Testis (tissue), 2 donors: ENCODE measurements at regions not wholly inside any gene's neighbourhood (a gene's known extent, or its start where the extent isn't known, plus 50 kb on each side); places are given as distances from the start of the nearest gene placed in this dataset.

Source experiments
- POLR2A ChIP-seq: fragments of 450-650 bp; IDR thresholded peaks from one replicate; pipeline ENCODE4 v1.6.1; 2017; ENCODE audit warnings: antibody characterized with exemption, mild to moderate bottlenecking, moderate library complexity
- TF ChIP-seq, protein P1 (sequence below), 3 experiments: fragments of 450-650 bp in 2 of 3; fragments of 200-600 bp in 1 of 3; sonication (generic) in 1 of 3; IDR thresholded peaks; one replicate each; pipeline ENCODE4 v1.5.1; 2016 to 2019; ENCODE audit warnings: antibody characterized with exemption in 3 of 3, mild to moderate bottlenecking in 2 of 3, moderate library complexity in 1 of 3

DNA sequence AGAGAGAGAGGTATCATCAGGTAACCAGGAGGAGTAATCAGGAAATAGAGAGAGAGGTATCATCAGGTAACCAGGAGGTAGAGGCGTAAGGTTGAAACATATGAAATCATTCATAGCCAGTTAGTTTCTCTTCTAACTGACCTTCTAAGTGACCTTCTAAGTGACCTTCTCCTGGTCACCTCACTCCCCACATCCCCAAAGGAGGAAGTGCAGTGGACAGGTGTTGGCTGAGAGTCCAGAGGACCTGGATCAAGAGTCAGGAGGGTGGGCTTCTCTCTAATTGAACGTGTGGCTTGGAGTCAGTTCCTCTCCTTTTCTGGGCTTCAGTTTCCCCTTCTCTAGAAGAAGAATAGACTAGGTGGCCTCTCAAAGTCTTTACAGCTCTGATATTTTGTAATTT, 121.3 kb upstream of the DLG1 start:
- TF ChIP-seq POLR2A = no peak
- TF ChIP-seq, protein P1, sequence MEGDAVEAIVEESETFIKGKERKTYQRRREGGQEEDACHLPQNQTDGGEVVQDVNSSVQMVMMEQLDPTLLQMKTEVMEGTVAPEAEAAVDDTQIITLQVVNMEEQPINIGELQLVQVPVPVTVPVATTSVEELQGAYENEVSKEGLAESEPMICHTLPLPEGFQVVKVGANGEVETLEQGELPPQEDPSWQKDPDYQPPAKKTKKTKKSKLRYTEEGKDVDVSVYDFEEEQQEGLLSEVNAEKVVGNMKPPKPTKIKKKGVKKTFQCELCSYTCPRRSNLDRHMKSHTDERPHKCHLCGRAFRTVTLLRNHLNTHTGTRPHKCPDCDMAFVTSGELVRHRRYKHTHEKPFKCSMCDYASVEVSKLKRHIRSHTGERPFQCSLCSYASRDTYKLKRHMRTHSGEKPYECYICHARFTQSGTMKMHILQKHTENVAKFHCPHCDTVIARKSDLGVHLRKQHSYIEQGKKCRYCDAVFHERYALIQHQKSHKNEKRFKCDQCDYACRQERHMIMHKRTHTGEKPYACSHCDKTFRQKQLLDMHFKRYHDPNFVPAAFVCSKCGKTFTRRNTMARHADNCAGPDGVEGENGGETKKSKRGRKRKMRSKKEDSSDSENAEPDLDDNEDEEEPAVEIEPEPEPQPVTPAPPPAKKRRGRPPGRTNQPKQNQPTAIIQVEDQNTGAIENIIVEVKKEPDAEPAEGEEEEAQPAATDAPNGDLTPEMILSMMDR (IDR thresholded peaks at IDR 0.05) = no peak
